Right lung (tissue), 2 donors: ENCODE measurements at regions not wholly inside any gene's neighbourhood (a gene's known extent, or its start where the extent isn't known, plus 50 kb on each side); places are given as distances from the start of the nearest gene placed in this dataset.
"Not testable (repeated sequence)": the region's sequence is repeated elsewhere in the genome, so short reads cannot be mapped to it uniquely, and the experiment has no call there.

Source experiments
- DNase-seq, 2 donors: peaks; one replicate each; pipeline ENCODE4 v3.0.0-alpha.2; 2013

DNA sequence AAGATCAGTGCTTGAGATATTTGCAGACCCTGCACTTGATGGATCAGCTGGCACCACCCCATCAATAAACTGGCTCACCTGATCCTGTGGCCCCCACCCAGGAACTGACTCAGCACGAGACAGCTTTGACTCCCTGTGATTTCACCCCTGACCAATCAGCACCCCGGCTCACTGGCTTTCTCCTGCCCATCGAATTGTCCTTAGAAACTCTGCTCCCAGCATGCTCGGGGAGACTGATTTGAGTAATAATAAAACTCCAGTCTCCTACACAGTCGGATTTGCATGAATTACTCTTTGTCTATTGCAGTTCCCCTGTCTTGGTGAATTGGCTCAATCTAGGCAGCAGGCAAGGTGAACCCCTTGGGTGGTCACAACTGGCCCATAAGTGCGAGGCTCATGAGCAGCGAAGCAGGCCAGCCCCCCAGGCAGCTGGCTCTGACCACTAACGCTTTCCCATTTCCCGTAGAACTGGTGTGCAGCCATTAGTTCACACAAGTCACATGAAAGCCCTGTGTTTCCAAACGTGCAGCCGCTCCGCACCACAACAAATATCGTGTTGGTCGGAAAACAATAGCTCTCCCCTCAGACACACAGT is 79.6 kb downstream of the RSPH3 start:
- DNase-seq = no peak

DNA sequence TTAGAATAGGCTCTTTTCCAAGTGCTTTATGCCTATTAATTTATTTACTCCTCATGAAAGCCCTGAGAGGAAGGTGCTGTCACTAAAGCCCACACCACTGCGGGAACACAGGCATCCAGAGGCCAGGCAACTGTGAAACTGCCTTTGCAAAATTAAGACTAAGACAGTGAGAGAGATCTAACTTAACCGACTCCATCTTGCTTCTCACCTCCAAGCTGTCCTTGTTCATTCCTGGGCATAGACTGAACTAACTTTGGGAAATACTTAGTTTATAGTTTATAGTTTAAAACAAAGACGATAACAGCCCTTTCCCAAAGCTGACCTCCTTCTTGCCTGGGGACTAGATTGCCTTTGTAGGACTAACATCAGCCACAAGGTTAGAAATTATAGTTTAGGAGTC is 80.1 kb downstream of the RSPH3 start:
- DNase-seq = no peak

DNA sequence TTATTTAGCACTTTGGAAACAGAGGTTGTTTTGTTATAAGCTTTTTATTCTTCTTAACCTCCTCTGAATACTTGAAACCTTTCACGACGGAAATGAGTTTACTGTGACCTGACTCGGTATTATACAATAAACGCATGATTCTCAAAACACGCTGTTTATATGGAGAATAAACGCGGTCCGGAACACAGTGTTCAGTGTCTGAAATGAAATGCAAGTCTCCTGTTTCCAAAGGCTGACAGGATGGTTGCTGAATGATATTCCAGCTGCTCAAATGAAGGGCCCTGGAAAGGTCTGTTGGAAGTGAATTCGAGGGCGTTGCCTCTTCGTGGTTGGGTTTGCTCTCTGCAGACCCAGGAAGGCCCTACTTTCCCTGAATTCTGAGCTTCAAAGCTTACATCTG is 83.4 kb downstream of the RSPH3 start:
- no peak for DNase-seq

DNA sequence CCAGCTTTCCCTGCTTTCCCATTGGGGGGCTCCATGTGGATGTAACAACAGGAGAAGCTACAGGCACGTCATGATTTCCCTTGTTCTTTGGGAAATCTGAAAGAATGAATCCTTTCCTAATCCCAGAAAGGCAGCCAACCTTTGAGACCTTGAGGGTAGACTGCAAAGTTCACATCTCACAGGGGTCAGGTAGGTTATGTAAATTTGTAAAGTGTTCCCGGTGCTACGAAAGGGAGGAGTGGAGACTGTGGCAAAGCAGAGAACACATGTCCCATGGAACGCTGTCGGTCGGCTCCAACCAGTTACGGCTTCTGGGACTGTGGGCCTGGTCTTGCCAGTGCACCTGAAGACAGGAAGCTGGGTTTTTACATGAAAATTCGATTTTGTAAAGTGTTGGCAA is 85.1 kb downstream of the RSPH3 start:
- no peak for DNase-seq

DNA sequence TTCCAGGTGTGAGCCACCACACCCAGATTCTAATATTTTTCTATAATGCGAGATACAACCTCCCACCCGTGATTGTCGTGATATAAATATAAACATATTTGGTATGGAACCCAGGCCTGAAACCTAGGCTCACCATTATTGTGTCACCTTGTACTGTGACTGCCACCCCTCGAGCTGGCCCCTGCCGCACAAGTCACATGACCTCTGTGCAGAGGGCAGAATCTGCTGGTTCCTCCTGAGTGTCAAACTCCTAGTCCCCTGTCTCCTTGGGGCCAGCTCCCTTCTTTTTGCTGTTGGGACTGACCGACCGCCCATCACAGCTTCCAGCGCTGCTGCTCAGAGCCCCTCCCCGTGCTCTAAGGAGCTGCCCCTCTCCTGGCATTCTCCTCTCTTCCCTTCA is 86.4 kb downstream of the RSPH3 start:
- no peak for DNase-seq

DNA sequence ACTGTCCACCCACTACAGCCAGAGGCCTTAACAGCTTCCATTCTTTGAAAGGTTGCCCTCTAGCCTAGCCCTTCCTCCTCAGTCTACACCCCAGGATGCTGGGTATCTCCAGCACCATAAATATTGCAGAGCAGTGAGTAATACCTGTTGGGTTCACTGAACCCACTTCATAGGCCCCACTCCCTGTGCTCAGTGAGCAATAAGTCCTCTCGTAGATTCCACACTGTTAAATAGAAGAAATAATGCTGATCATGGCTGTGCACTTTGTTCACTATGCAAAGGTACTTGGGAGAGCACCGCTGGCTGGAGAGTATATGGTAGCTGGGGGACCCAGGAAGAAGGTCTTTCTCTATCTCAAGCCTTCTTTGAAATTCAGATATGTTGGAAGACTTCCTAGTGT is 87.3 kb downstream of the RSPH3 start:
- DNase-seq = no peak

DNA sequence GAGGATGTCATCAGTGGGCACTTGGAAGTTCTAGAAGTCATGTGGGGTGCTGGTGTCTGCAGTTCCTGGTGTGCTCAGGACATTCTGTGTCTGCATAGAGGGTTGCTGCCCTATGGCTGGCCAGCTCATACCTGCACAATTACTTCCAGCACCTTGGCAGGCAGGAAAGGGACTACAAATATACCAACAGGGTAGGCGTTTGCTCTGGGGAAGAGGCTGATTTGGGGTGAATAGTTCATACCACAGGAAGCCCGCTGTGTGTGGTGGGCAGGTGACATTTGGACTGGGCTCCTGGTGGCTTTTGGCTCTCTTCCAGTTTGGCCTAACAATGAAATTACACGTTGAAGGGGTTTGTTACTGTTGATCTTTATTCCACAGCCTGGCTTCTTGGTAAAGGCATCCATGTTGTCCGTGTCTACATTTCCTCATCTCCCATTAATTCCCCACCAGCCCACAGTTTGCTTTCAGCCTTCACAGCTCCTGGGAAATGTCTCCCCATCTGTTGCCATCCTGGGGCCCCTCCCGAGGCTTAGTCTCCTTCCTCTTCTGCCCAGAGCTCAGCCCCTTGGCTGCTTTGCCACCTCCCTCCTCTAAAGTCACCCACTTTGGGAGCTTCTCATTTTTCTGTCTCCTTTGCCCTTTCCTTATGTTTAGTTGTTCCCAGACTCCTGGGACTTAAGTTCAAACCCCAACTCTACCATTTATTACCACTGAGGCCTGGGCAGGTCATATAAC is 88.1 kb downstream of the RSPH3 start:
- DNase-seq = no peak

DNA sequence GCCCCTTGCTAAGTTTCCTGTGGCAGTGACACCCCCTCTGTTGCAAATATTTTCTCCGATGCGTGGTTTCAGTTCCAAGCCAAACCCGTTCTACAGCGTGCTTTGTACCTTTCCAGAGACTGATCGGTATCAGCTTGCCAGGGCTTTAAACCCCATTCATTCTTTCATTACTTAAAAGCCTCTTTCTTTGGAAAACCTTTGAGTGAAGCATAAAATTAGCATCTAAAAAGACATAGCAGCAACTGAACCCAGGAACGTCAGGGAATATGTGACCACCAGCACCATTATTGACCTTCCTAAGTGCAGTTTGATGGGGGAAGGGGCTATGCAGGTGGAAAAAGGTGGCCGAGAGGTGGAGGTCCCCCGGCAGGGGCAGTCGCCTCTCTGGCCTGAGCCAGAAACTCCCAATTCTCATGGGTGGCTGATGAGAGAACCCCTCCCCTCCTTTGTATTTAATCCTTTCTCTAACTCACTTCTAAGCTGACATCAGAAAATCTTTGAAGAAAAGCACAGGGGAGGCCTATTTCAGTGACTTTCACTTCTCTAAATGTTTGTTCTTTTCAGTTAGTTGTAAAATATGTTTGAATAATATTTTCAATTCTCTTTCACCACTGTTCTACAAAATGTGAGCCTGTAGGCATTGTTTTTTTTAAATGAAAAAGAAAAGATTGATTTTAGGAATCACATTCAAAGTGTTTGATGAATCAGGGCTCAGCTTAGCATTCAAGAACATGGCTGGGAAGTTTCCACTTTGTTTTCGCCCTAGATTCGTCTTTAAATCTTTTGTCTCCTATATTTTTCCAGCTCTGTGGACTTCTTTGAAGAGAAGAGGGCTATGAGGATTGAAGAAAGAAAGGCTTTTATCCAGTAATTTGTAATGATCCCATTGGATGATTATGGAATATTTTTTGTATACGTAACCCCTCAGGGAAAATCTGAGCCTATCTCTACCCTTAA is 89.2 kb downstream of the RSPH3 start:
- DNase-seq = peak; percentile 38 to 59

DNA sequence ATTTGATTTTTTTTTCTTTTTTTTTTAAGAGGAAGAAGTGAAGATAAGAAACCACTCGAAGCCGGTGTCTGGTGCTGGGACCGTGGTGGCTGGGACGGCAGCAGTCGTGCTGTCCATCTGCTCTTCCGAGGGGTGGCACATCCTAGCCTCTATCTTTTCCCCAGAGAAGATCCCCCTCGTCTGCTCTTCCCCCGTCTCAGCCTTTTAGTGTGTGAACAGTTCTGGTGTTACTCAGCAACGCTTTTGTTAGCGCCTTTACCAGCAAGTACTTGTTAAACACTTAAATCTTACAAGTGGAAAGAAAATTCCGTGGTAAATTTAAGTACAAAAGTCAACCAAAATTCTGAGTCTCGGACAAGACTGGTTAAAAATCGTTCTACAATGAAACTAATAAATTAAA is 90.1 kb downstream of the RSPH3 start:
- peak; percentile 52 to 55 for DNase-seq

DNA sequence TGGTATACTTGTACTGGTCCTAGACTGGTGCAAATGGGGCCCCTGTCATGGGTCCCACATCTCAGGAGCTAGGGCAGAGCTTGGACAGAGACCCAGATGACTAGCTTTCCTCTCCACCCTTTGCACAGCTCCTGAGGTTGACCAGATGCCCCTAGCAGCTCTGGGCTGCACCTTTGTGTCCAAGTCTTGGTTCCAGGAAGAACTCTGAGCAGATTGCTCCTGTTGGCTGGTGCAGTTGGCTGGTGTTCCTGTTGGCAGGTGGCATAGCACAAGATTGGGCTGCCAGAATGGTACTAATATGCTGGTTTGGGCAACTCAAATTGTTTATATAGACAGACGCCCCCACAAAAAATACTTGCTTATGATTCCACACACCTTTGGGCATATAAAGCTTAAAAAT is 89.4 kb upstream of the EZR start:
- DNase-seq = no peak

DNA sequence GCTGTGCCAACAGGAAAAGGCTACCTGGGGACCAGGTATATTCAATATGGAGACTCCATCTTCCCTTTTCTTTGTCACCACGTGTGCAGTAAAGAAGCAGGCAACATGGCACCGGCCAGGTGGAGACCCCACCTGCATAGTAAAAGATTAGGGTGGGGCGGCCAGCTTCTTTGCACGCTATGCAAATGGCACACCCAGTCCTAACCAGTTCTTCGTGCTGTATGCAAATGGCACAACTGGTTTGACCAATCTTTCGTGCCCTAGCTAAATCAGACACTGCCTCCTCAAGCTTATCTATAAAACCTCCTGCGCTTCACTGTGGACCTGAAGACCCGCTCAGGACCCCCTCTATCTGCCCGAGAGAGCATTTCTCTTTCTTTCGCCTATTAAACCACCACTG is 88.8 kb upstream of the EZR start:
- no peak for DNase-seq

DNA sequence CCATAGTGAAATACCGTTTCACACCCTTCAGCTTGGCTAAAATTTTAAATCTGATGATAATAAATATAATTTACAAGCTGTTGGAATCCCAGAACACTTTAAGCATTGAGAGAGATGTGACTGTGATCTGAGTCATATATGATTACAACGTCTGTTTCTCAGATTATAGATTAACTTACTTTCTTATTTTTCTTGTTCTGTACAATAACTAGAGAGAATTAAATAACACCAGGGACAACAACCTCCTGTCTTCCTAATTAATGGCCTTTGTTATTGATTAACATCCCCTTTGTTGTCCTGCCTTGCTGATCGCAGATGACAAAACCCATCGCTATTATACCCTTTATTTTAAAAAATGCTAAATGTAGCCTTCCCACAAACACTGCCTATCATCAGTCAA is 87.8 kb upstream of the EZR start:
- DNase-seq = no peak

DNA sequence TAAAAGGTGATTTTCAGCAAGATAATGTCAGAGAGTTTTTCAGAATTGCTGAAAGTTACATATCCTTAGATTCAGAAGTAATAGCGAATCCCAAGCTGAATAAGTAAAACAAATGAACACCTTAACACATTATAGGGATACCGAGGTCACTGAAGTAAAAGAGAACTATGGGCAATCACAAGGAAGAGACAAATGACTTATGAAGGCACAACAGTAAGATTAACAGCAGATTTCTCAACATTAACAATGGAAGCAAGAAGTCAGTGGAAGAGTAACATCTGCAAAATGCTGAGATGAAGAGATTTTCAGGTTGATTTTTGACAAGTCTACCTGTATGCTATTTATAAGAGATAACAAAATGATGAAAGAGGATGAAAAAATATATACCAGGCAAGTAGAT is 86.1 kb upstream of the EZR start:
- no peak for DNase-seq

DNA sequence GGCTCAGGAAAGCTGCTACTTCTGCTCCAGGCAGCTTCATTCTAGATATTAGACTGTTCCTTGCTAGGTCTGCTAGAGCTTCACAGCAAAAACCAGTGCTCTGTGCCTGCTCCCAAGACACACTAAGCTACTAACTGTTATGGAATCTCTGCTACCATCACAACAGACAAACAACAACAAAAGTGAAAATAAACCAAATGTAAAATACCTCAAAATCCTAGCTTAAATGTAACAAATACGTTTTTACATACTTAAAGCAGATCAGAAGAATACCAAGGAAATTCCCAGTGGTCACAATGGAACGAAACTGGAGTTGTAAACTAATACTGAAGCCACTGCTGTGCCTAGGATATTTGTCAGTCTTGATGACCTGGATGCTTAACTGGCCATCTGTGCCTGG is 84.6 kb upstream of the EZR start:
- DNase-seq = no peak

DNA sequence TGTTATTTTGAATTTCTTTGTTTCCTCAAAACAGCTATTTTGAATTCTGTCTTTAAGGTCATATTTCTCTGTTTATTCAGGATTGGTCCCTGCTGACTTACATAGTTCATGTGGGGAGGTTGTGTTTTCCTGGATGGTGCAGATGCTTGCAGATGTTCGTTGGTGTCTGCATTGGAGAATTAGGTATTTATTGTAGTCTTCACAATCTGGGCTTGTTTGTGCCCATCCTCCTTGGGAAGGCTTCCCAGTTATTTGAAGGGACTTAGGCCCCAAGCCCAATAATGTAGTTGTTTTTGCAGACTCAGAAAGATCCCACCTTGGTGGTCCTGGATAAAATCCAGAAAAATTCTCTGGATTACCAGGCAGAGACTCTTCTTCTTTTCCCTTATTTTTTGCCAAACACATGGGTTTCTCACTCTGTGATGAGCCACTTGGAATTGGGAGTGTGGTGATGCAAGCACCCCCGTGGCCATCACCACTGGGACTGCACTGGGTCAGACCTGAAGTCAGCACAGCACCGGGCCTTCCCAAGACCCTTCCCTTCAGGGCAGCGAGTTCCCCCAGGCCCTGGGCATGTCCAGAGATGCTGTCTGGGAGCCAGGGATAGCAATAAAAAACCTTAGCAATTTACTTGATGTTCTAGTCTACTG is 81.6 kb upstream of the EZR start:
- DNase-seq = no peak

DNA sequence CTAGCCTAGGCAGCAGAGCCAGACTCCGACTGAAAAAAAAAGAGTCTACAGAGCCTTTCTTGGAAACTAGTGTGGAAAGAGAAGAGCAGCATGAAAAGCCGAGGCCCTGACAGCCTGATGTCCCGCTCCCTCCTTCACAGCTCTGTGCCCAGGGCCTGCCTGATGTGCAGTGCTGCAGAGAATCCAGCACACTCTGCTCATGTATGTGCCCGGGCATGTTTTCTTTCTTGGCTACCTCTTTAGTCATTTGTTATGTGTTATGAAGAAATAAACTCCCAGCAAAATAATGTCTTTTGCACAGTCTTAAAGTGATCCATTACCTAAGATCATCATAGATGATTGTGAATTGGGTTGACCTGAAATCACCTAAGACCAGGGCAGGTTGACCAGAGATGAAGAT is 78.1 kb upstream of the EZR start:
- no peak for DNase-seq

DNA sequence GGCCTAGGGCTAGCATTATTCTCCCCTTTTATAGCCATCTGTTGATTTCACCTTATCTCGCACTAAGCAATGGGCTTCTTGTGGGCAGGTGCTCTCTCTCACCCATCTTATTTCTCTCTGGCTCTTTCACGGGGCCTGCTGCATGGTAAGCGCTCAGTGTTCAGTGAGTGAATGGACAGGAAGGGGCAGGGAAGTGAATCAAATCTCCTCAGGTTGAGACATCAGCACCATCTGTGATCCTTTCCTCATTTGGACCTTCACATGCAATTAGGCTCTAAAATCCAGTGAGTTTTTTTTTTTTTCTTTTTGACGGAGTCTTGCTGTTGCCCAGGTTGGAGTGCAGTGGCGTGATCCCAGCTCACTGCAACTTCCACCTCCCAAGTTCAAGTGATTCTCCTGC is 76.5 kb upstream of the EZR start:
- no peak for DNase-seq

DNA sequence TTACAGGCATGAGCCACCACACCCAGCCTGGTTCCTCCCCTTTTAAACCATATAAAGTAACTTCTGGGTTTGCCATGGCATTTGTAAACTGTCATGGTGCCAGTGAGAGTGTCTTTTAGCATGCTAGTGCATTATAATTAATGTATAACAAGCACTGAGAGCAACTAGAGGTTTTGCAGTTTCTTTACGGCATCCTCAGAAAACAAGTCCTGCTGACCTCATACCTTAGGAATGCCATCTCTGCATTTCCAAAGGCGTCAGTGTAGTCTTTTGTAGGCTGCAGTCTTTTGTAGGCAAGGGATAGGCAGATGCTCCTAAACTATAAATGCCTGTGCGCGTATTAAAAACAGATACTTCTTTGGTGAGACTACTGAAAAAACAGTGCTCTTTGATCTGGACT is 75.0 kb upstream of the EZR start:
- DNase-seq = no peak

DNA sequence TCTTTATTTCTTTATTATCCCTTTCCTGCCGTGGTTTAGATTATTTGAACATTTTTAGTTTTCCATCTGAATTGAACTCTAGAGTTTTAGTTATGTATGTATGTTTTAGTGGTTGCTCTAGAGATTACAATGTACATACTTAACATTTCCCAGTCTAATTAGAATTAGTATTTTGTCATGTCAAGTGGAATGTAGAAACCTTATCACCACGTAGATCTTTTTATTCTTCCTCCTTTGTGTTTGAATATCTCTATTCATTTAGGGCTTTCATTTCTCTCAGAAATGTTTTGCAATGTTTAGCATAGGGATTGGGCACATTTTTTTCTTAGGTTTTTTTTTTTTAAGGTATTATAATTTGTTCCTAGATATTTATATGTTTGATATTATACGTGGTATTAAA is 73.1 kb upstream of the EZR start:
- no peak for DNase-seq

DNA sequence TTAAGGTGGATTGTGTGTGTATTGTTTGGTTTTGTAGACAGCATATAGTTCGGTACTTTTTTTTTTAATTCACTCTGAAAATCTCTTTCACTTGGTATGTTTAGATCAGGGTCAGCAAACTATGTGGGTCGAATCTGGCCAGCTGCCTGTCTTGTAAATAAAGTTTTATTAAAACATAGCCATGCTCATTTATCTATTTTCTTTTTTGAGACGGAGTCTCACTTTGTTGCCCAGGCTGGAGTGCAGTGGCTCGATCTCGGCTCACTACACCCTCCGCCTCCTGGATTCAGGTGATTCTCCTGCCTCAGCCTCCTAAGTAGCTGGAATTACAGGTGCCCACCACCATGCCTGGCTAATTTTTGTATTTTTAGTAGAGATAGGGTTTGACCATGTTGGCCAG is 72.4 kb upstream of the EZR start:
- not testable (repeated sequence) for DNase-seq

DNA sequence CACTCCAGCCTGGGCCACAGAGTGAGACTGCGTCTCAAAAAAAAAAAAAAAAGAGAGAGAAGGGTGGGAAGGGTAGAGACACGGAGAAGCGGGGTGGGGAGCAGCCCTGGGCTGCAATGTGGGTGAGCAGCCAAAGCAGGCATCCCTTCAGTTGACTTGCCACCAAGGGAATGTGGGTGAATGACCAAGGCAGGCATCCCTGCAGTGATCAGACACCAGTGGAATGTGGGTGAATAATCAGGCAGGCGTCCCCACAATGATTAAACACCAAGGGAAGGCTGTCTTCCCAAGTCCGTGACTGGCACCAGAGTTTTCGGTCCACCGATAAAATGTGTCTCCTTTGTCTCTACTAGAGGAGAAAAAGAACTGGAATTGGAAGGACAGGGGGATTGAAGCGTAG is 69.0 kb upstream of the EZR start:
- DNase-seq = not testable (repeated sequence)

DNA sequence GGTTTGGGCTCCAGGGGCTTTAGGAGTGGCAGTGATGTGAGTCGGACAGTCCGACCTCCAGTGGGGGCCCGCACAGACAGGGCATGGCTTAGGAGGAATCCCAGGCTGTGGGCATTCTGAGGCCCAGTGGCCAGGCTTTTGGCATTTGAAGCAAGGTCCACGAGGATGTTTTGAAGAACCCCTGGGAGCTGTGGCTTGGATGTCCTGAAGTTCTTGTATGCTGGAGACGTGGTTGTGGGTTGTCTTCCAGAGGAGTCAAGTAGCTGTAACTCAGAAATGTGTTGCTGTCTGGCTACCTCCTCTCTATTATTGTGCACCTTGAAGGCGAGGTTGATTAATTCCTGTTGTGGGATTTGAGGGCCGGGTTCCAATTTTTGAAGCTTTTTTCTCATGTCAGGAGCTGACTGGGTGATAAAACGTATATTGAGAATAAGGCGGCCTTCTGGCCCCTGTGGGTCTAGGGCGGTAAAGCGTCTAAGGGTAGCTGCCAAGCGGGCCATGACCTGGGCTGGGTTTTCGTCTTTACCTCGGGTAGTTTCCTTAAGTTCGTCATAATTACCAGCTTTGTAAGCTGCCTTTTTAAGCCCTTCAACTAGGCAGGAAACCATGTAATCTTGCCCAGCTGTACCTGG is 67.3 kb upstream of the EZR start:
- not testable (repeated sequence) for DNase-seq
